ENCODE measurements at regions not wholly inside any gene's neighbourhood (a gene's known extent, or its start where the extent isn't known, plus 50 kb on each side); places are given as distances from the start of the nearest gene placed in this dataset.

- no TSS peak for BruUV-seq (replicated peaks)
- Mint-ChIP-seq H3K4me3 (ENCODE audit: low read depth, unreplicated experiment) (no peak overlapping the region), H3K9me3 (ENCODE audit: low read depth, unreplicated experiment) (peaks cover 3% of the 10 kb centered on the region), H3K36me3 (ENCODE audit: insufficient read depth, unreplicated experiment) (no peaks in the 10 kb centered on the region), H3K27me3 (ENCODE audit: unreplicated experiment) (no peaks in the 10 kb centered on the region), H3K27ac (ENCODE audit: unreplicated experiment) (no peak overlapping the region), H3K4me1 (ENCODE audit: low read depth, unreplicated experiment) (no peaks in the 10 kb centered on the region)
- TF ChIP-seq, protein P1, sequence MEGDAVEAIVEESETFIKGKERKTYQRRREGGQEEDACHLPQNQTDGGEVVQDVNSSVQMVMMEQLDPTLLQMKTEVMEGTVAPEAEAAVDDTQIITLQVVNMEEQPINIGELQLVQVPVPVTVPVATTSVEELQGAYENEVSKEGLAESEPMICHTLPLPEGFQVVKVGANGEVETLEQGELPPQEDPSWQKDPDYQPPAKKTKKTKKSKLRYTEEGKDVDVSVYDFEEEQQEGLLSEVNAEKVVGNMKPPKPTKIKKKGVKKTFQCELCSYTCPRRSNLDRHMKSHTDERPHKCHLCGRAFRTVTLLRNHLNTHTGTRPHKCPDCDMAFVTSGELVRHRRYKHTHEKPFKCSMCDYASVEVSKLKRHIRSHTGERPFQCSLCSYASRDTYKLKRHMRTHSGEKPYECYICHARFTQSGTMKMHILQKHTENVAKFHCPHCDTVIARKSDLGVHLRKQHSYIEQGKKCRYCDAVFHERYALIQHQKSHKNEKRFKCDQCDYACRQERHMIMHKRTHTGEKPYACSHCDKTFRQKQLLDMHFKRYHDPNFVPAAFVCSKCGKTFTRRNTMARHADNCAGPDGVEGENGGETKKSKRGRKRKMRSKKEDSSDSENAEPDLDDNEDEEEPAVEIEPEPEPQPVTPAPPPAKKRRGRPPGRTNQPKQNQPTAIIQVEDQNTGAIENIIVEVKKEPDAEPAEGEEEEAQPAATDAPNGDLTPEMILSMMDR (IDR thresholded peaks at IDR 0.05; ENCODE audit: unreplicated experiment), result no peak
- CTCF ChIA-PET, result interaction anchor here (0.6 kb wide), 1 partner anchor 1102 kb away, joined by 3 read pairs; no protein-coding TSS in a partner anchor
- no peak for DNase-seq
- intact Hi-C loops (cut with micrococcal nuclease; ENCODE audit: unreplicated experiment), result no loop called here
Observed at GRCh38 chr6:22349051-22349450, 52.2 kb upstream of the PRL start.

DNA sequence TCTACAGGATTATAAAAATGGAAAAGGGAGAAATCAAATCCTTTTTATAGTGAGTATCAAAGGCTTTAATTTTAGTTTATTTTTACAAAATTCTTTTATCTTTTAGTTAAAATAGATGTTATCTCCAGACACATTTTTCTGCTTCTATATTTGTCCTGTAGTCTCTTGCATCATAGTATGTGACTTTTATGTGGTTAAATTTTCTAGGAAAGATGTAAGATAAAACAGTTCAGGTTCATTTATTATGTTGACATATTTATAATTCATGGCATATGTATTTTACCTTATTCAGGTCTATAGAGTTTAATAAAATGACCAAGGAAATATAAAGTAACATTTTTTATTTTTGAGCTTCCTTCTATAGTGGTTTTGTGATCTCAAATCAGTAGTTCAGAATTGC lies 52.7 kb upstream of the PRL start:
- TF ChIP-seq, protein P1 (IDR thresholded peaks at IDR 0.05; ENCODE audit: unreplicated experiment), result no peak
- Mint-ChIP-seq H3K4me3 (ENCODE audit: low read depth, unreplicated experiment) (no peak overlapping the region), H3K9me3 (ENCODE audit: low read depth, unreplicated experiment) (peaks cover 3% of the 10 kb centered on the region), H3K36me3 (ENCODE audit: insufficient read depth, unreplicated experiment) (no peaks in the 10 kb centered on the region), H3K27ac (ENCODE audit: unreplicated experiment) (no peak overlapping the region), H3K4me1 (ENCODE audit: low read depth, unreplicated experiment) (no peaks in the 10 kb centered on the region), H3K27me3 (ENCODE audit: unreplicated experiment) (no peaks in the 10 kb centered on the region)
- no peak for DNase-seq
- CTCF ChIA-PET, result no interaction called here
- no TSS peak for BruUV-seq (replicated peaks)
- intact Hi-C loops (cut with micrococcal nuclease; ENCODE audit: unreplicated experiment), result no loop called here

GRCh38 chr6:22350109-22350508 lies 53.3 kb upstream of the PRL start:
- H3K27ac Mint-ChIP-seq (ENCODE audit: unreplicated experiment), result no peak overlapping the region
- CTCF ChIA-PET, result interaction anchor here (0.8 kb wide), 1 partner anchor 55 kb away, joined by 3 read pairs; no protein-coding TSS in a partner anchor
- no peaks in the 10 kb centered on the region for H3K36me3 Mint-ChIP-seq (ENCODE audit: insufficient read depth, unreplicated experiment)
- intact Hi-C loops (cut with micrococcal nuclease; ENCODE audit: unreplicated experiment), result no loop called here
- DNase-seq, result no peak
- no peaks in the 10 kb centered on the region for H3K9me3 Mint-ChIP-seq (ENCODE audit: low read depth, unreplicated experiment)
- H3K4me3 Mint-ChIP-seq (ENCODE audit: low read depth, unreplicated experiment), result no peak overlapping the region
- no TSS peak for BruUV-seq (replicated peaks)
- no peaks in the 10 kb centered on the region for H3K27me3 Mint-ChIP-seq (ENCODE audit: unreplicated experiment)
- TF ChIP-seq, protein P1 (IDR thresholded peaks at IDR 0.05; ENCODE audit: unreplicated experiment), result no peak
- no peaks in the 10 kb centered on the region for H3K4me1 Mint-ChIP-seq (ENCODE audit: low read depth, unreplicated experiment)

GRCh38 chr6:22353101-22353500 lies 56.3 kb upstream of the PRL start:
- Mint-ChIP-seq H3K27ac (ENCODE audit: unreplicated experiment) (no peak overlapping the region), H3K4me3 (ENCODE audit: low read depth, unreplicated experiment) (no peak overlapping the region), H3K4me1 (ENCODE audit: low read depth, unreplicated experiment) (no peaks in the 10 kb centered on the region), H3K36me3 (ENCODE audit: insufficient read depth, unreplicated experiment) (no peaks in the 10 kb centered on the region), H3K9me3 (ENCODE audit: low read depth, unreplicated experiment) (no peaks in the 10 kb centered on the region), H3K27me3 (ENCODE audit: unreplicated experiment) (no peaks in the 10 kb centered on the region)
- BruUV-seq (replicated peaks), result no TSS peak
- CTCF ChIA-PET, result no interaction called here
- DNase-seq, result no peak
- TF ChIP-seq, protein P1 (IDR thresholded peaks at IDR 0.05; ENCODE audit: unreplicated experiment), result no peak
- intact Hi-C loops (cut with micrococcal nuclease; ENCODE audit: unreplicated experiment), result no loop called here

Measured in Calu3 (cell line).